ENCODE measurements at regions not wholly inside any gene's neighbourhood (a gene's known extent, or its start where the extent isn't known, plus 50 kb on each side); places are given as distances from the start of the nearest gene placed in this dataset.

GRCh38 chr1:18010945-18011344 is 96.7 kb upstream of the IGSF21 start:
- no peaks in the 10 kb centered on the region for H3K36me3 Mint-ChIP-seq

GRCh38 chr1:18011703-18012102 is 95.9 kb upstream of the IGSF21 start:
- Mint-ChIP-seq H3K27ac (no peak overlapping the region), H3K4me3 (no peak overlapping the region), H3K9me3 (no peaks in the 10 kb centered on the region), H3K36me3 (no peaks in the 10 kb centered on the region), H3K4me1 (no peaks in the 10 kb centered on the region), H3K27me3 (ENCODE audit: low read depth) (peaks cover 68% of the 10 kb centered on the region)
- no peak for DNase-seq (ENCODE audit: low spot score in 2 of 2, unreplicated experiment in 2 of 2)
- TF ChIP-seq CTCF (IDR thresholded peaks at IDR 0.05; ENCODE audit: unreplicated experiment), result no peak

More at GRCh38 chr1:18010945-18011344, 96.7 kb upstream of the IGSF21 start:
- Mint-ChIP-seq H3K9me3 (no peaks in the 10 kb centered on the region), H3K4me1 (no peaks in the 10 kb centered on the region), H3K27ac (no peak overlapping the region), H3K4me3 (no peak overlapping the region), H3K27me3 (ENCODE audit: low read depth) (peaks cover 69% of the 10 kb centered on the region)
- no peak for TF ChIP-seq CTCF (IDR thresholded peaks at IDR 0.05; ENCODE audit: unreplicated experiment)
- no peak for DNase-seq (ENCODE audit: low spot score in 2 of 2, unreplicated experiment in 2 of 2)

GRCh38 chr1:18012686-18013085 is 94.9 kb upstream of the IGSF21 start:
- peaks cover 68% of the 10 kb centered on the region for H3K27me3 Mint-ChIP-seq (ENCODE audit: low read depth)
- H3K4me3 Mint-ChIP-seq, result no peak overlapping the region
- no peaks in the 10 kb centered on the region for H3K4me1 Mint-ChIP-seq
- H3K36me3 Mint-ChIP-seq, result no peaks in the 10 kb centered on the region
- H3K9me3 Mint-ChIP-seq, result no peaks in the 10 kb centered on the region
- no peak for TF ChIP-seq CTCF (IDR thresholded peaks at IDR 0.05; ENCODE audit: unreplicated experiment)
- DNase-seq (ENCODE audit: low spot score in 2 of 2, unreplicated experiment in 2 of 2), result no peak
- H3K27ac Mint-ChIP-seq, result no peak overlapping the region

GRCh38 chr1:18013216-18013615 is 94.4 kb upstream of the IGSF21 start:
- Mint-ChIP-seq H3K27me3 (ENCODE audit: low read depth) (peaks cover 68% of the 10 kb centered on the region), H3K9me3 (no peaks in the 10 kb centered on the region), H3K36me3 (no peaks in the 10 kb centered on the region), H3K27ac (no peak overlapping the region), H3K4me1 (no peaks in the 10 kb centered on the region), H3K4me3 (no peak overlapping the region)
- TF ChIP-seq CTCF (IDR thresholded peaks at IDR 0.05; ENCODE audit: unreplicated experiment), result no peak
- no peak for DNase-seq (ENCODE audit: low spot score in 2 of 2, unreplicated experiment in 2 of 2)

GRCh38 chr1:18015719-18016118 is 91.9 kb upstream of the IGSF21 start:
- no peak overlapping the region for H3K4me3 Mint-ChIP-seq
- no peak for TF ChIP-seq CTCF (IDR thresholded peaks at IDR 0.05; ENCODE audit: unreplicated experiment)
- DNase-seq (ENCODE audit: low spot score in 2 of 2, unreplicated experiment in 2 of 2), result no peak
- no peaks in the 10 kb centered on the region for H3K9me3 Mint-ChIP-seq
- H3K27ac Mint-ChIP-seq, result no peak overlapping the region
- H3K36me3 Mint-ChIP-seq, result no peaks in the 10 kb centered on the region
- peaks cover 66% of the 10 kb centered on the region for H3K27me3 Mint-ChIP-seq (ENCODE audit: low read depth)
- H3K4me1 Mint-ChIP-seq, result no peaks in the 10 kb centered on the region

GRCh38 chr1:18018366-18018765 is 89.2 kb upstream of the IGSF21 start:
- H3K27me3 Mint-ChIP-seq (ENCODE audit: low read depth), result peaks cover 87% of the 10 kb centered on the region
- no peak for TF ChIP-seq CTCF (IDR thresholded peaks at IDR 0.05; ENCODE audit: unreplicated experiment)
- H3K4me3 Mint-ChIP-seq, result no peak overlapping the region
- H3K9me3 Mint-ChIP-seq, result no peaks in the 10 kb centered on the region
- H3K4me1 Mint-ChIP-seq, result no peaks in the 10 kb centered on the region
- no peak for DNase-seq (ENCODE audit: low spot score in 2 of 2, unreplicated experiment in 2 of 2)
- no peak overlapping the region for H3K27ac Mint-ChIP-seq
- no peaks in the 10 kb centered on the region for H3K36me3 Mint-ChIP-seq

Data from mesothelial cell of epicardium (in vitro differentiated cells).